SH-SY5Y (cell line): ENCODE measurements at regions not wholly inside any gene's neighbourhood (a gene's known extent, or its start where the extent isn't known, plus 50 kb on each side); places are given as distances from the start of the nearest gene placed in this dataset.

Experiments used
- GATA2 ChIP-seq: IDR thresholded peaks from 2 replicates; pipeline ENCODE4 v1.6.1; 2011; ENCODE audit warnings: mild to moderate bottlenecking, low read depth, low read length
- GATA3 ChIP-seq: IDR thresholded peaks from 2 replicates; pipeline ENCODE4 v1.6.1; 2011; ENCODE audit warnings: low read depth, mild to moderate bottlenecking, low read length, moderate library complexity

GRCh38 chr10:33913194-33913593 is 578.7 kb upstream of the NRP1 start:
- TF ChIP-seq GATA3: no peak
- no peak for TF ChIP-seq GATA2

GRCh38 chr10:33909476-33909875 is 575.0 kb upstream of the NRP1 start:
- peak; percentile 41; the same call in 1 of the 2 replicates for TF ChIP-seq GATA2
- 0 out of 2 replicates have a peak, but pooled peaks have one; percentile 45 for TF ChIP-seq GATA3

- TF ChIP-seq GATA2: no peak
- no peak for TF ChIP-seq GATA3
These were observed 566.7 kb upstream of the NRP1 start for GRCh38 chr10:33901166-33901565.

- TF ChIP-seq GATA2 (no peak), GATA3 (no peak)
These were observed 566.1 kb upstream of the NRP1 start for GRCh38 chr10:33900596-33900995.

- no peak for TF ChIP-seq GATA3
- TF ChIP-seq GATA2: no peak
These were observed 565.4 kb upstream of the NRP1 start for GRCh38 chr10:33899578-33900531.

- TF ChIP-seq GATA2 (no peak), GATA3 (no peak)
These were observed 562.9 kb upstream of the NRP1 start for GRCh38 chr10:33897291-33897752.

- TF ChIP-seq GATA2 (no peak), GATA3 (no peak)
These were observed 559.0 kb upstream of the NRP1 start for GRCh38 chr10:33893506-33893905.

- TF ChIP-seq GATA2: no peak
- TF ChIP-seq GATA3: no peak
These were observed 554.9 kb upstream of the NRP1 start for GRCh38 chr10:33889371-33889770.

- TF ChIP-seq GATA2 (no peak), GATA3 (no peak)
These were observed 552.7 kb upstream of the NRP1 start for GRCh38 chr10:33887188-33887587.

GRCh38 chr10:33886299-33886698 is 551.8 kb upstream of the NRP1 start:
- TF ChIP-seq GATA2: peak; percentile 51
- peak; percentile 27; the same call in 1 of the 2 replicates for TF ChIP-seq GATA3

GRCh38 chr10:33884604-33885003 is 550.1 kb upstream of the NRP1 start:
- TF ChIP-seq GATA2: no peak
- no peak for TF ChIP-seq GATA3

- no peak for TF ChIP-seq GATA3
- TF ChIP-seq GATA2: no peak
These were observed 549.4 kb upstream of the NRP1 start for GRCh38 chr10:33883881-33884280.

GRCh38 chr10:33882996-33883395 is 548.5 kb upstream of the NRP1 start:
- TF ChIP-seq GATA3 (no peak), GATA2 (no peak)

GRCh38 chr10:33880291-33880690 is 545.8 kb upstream of the NRP1 start:
- TF ChIP-seq GATA3: no peak
- TF ChIP-seq GATA2: no peak

- TF ChIP-seq GATA3 (no peak), GATA2 (no peak)
These were observed 543.8 kb upstream of the NRP1 start for GRCh38 chr10:33878238-33878786.
